ENCODE measurements at regions not wholly inside any gene's neighbourhood (a gene's known extent, or its start where the extent isn't known, plus 50 kb on each side); places are given as distances from the start of the nearest gene placed in this dataset.

DNA sequence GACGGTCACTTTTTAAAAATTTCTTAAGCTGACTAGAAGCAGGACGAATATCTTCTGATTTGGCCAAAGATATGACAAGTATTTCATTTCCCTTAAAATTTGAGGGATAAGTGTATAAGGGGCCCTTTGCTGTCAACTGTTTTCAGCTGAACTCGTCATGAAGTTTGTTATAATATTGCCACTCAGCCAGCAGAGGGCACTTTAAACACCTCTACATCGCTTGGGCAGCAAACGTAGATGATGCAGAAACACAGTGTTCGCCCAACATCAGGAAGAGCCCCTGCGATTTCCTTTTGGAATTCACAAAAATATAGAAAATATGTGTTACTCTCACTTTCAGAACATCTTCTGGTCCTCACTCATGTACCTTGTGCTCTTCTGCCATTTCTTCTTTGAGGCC lies 435.7 kb upstream of the FMR1 start:
- TF ChIP-seq YY1 (IDR thresholded peaks at IDR 0.05; ENCODE audit: insufficient read depth, insufficient read length): no peak
- TF ChIP-seq SUZ12 (IDR thresholded peaks at IDR 0.05; ENCODE audit: extremely low read depth, insufficient read depth, insufficient read length): no peak

Measured in NT2/D1 (cell line).